HG03460 (cell line): ENCODE measurements at regions not wholly inside any gene's neighbourhood (a gene's known extent, or its start where the extent isn't known, plus 50 kb on each side); places are given as distances from the start of the nearest gene placed in this dataset.

Experiments used
- ATAC-seq: cut with Tn5 transposase; IDR thresholded peaks from one replicate; pipeline ENCODE4 v1.9.1; 2021; ENCODE audit not compliant: unreplicated experiment

DNA sequence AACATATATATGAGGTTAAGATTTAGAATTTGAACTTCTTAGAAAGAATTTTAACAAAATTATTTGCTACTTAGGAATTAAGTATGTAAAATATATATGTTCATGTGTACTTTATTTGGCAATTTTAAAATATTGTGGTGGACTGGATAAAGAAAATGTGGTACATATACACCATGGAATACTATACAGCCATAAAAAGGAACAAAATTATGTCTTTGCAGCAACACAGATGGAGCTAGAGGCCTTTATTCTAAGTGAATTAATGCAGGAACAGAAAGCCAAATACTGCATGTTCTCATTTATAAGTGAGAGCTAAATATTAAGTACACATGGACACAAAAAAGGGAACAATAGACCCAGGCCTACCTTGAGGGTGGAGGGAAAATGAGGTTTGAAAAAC lies 72.2 kb upstream of the FMN2 start:
- no peak for ATAC-seq

DNA sequence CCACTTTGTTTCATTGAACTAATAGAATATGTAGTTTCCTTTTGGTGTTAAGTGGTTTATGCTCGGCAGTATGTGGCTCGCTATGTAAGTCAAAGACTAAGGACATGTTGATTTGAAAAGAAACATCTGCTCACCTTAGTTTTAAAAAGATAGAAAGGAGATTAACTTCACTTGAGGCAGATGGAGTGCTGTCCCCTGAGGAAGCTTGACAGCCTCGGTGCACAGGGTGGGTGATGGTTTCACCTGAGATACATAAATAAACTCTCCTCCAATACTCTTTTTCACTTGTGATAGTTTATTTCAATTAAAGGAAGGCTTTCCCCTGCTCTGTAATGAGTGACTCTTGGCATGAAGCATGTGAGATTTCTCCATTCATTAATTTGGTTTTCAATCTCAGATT lies 70.8 kb upstream of the FMN2 start:
- no peak for ATAC-seq

DNA sequence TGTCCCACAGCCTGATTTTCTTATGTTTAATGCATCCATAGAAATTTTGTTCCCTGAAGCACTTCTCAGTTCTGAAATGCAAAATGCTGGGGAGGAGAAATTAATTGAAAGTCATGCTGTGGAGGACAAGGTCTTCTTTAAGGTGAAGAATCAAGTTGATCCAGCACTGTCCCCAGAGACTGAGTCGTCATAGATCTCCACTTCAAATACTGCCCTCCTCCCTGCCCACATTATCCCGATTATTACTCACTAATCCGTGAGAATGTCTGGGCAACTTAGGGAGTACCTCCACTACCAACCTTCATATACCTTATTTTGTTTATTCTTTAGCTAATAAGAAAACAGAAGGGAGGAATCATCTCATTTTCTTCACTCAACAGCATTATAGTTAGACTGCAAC lies 70.0 kb upstream of the FMN2 start:
- no peak for ATAC-seq

DNA sequence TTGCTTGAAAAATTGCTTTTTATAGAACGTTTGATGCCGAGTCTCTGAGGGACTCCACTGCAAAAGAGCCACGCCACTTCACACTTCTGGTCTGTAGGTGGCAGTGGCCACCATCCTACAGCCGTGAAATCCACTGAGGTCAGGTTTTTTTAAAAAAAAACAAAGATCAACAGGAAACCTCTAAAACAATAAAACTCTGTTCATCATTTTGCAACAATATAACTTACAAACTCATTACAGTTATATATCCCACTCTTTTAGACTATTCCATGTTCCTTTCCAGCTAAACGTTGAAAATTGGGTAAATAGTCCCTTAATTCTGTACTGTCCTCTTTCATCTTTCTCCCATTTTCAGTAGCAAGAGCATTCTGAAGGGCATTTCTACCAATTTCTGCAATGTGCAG lies 64.6 kb upstream of the FMN2 start:
- ATAC-seq, result peak; percentile 77

DNA sequence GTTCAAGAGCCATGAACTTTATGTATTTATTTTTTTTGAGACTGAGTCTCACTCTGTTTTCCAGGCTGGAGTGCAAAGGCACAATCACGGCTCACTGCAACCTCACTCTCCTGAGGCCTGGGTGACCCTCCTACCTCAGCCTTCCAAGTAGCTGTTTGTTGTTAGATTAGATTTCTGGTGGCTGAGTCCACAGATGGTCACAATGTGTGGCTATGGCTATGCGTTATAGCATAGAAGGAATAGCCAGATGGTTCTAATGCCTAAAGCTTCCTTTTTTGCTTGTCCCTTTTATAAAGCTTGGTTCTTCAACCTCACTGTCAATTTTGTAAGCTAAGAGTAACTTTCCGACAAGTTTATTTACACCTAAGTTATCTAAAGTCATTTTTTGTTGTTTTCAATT lies 62.3 kb upstream of the FMN2 start:
- no peak for ATAC-seq

DNA sequence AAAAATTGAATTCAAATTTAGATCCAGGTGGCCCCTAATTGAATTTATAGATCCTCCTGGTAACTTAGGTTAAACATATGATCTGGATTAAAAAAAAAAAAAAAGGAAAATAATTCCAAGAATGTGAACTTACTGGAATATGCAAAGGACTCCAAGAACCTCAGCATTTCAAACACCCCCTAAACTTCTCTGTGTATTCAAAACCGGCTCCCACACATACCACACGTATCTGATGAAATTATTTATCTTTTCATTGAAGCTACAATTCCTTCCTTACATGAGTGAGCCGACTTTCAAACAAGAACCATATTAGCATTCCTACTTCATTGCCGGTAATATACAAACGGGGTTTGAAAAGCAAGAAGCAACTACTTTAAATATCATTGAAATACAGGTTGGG lies 61.4 kb upstream of the FMN2 start:
- ATAC-seq, result no peak

DNA sequence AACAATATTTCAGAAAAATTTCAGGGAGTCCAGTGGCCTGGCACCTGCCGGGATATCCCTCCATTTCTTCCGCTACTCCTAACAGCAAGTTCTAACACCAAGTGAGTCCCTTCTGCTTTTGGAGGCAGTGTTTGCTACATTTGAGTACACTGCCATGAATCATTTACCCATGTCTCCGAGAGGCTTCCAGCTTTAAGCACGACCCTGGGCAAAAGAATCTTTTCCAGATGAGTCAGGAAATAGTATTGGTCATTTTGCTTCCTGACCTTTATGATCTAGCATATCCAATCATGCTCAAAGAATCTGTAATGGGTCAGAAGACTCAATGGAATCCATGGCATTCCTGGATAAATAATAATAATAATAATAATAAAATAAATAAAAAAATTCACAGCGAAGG lies 60.7 kb upstream of the FMN2 start:
- ATAC-seq, result no peak

DNA sequence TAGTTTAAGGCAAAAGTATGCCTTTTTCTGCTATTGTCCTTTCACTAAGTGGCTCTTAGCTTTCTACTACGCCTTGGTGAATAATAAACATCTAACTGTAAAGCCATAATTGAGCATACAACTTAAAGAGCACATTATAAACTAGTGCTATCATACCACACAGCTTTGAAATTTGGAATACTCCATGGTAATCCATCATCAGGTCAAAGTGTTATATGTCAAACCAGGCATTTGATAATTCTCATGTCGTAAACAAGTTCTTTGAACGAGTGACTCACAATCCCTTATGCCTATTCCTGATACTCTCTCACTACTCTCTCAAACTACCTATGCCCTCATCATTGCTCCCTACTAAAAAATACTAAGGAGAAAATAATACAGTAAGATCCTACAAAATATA lies 60.3 kb upstream of the FMN2 start:
- ATAC-seq, result no peak

DNA sequence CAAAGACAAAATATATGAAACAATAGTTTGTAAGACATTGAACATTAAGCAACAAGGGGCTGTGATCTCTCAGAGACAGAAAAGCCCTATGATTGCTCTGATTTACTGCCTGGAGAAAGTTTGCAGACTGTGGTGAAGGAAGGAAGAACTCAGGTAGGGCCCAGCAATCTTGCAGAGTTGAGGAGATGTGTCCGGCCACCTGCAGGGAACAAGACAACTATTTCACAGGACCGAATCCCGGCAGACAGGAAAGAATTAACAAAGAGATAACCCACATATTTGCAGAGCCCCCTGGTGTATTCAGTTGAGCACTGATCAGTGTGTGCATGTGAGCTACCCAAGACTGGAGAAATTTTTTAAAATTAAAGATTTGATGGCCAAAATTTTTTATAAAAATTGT lies 58.3 kb upstream of the FMN2 start:
- ATAC-seq, result no peak

DNA sequence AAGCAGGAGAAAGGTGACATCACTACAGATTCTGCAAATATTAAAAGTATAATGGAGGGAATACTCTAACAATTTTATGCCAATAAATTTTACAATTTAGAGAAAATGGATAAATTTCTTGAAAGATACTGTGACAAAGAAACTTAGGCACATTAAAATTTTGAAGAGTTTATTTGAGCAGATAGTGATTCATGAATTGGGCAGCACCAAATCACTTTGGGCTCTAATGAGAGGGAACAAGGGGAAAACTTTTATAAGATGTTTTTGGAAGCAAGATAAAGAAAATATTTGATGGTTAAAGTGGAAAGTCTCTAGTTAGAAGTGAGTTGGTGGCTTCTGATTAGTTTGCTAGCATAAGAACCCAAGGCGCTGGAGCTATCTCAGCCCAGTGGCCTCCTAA lies 55.2 kb upstream of the FMN2 start:
- ATAC-seq, result no peak
